ENCODE measurements at regions not wholly inside any gene's neighbourhood (a gene's known extent, or its start where the extent isn't known, plus 50 kb on each side); places are given as distances from the start of the nearest gene placed in this dataset.

DNA sequence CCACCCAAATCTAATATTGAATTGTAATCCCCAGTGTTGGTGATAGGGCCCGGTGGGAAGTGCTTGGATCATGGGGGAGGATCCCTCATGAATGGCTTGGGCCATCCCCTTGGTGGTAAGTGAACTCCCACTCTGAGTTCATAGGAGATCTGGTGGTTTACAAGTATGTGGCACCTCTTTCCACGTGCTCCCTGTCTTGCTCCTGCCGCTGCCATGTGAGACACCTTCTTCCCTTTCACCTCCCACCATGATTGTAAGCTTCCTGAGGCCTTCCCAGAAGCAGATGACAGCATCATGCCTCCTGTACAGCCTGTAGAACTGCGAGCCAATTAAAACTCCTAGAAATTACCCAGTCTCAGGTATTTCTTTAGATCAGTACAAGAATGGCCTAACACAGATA lies 150.8 kb downstream of the SH3BGRL2 start:
- Mint-ChIP-seq H3K27me3 (ENCODE audit: low read depth in 3 of 3) (peaks cover 2 to 4% (median 4%) of the 10 kb centered on the region in 3 donors), H3K36me3 (no peaks in the 10 kb centered on the region), H3K27ac (no peak overlapping the region), H3K4me3 (no peak overlapping the region), H3K4me1 (peaks cover 13% of the 10 kb centered on the region), H3K9me3 (peaks cover 0 to 2% (median 0%) of the 10 kb centered on the region in 7 donors)
- Histone ChIP-seq H3K36me3 (replicated peaks in 1 of 2; ENCODE audit: control insufficient read depth in 1 of 2, insufficient read depth in 2 of 2, low read length in 2 of 2) (no peaks in the 10 kb centered on the region), H2AFZ (ENCODE audit: insufficient read depth, low read depth, low read length, poor library complexity, severe bottlenecking) (no peak overlapping the region), H3K27me3 (ENCODE audit: control insufficient read depth in 2 of 2, insufficient read depth in 2 of 2, low read length in 2 of 2) (no peaks in the 10 kb centered on the region), H3K79me2 (ENCODE audit: insufficient read depth, low read length) (no peaks in the 10 kb centered on the region), H3K4me1 (ENCODE audit: control insufficient read depth in 1 of 2, insufficient read depth in 2 of 2, low read length in 2 of 2) (peaks cover 13% of the 10 kb centered on the region in 2 donors), H4K20me1 (ENCODE audit: insufficient read depth, low read length) (no peaks in the 10 kb centered on the region), H3K4me2 (replicated peaks; ENCODE audit: extremely low read depth, low read length, poor library complexity, severe bottlenecking) (no peak overlapping the region), H3K9ac (ENCODE audit: insufficient read depth, low read length, poor library complexity, severe bottlenecking) (no peak overlapping the region), H3K4me3 (replicated peaks in 1 of 3; ENCODE audit: low read depth in 2 of 3, low read length in 3 of 3) (no peak overlapping the region), H3K27ac (ENCODE audit: low read depth in 1 of 2, low read length in 2 of 2) (no peak overlapping the region), H3K9me3 (replicated peaks in 1 of 2; ENCODE audit: control insufficient read depth in 1 of 2, insufficient read depth in 1 of 2, low read length in 2 of 2) (no peaks in the 10 kb centered on the region)
- no peak for DNase-seq
- 100% methylated on average over 2 of the region's 4 CpGs for WGBS (ENCODE audit: insufficient coverage)
- TF ChIP-seq, protein P1, sequence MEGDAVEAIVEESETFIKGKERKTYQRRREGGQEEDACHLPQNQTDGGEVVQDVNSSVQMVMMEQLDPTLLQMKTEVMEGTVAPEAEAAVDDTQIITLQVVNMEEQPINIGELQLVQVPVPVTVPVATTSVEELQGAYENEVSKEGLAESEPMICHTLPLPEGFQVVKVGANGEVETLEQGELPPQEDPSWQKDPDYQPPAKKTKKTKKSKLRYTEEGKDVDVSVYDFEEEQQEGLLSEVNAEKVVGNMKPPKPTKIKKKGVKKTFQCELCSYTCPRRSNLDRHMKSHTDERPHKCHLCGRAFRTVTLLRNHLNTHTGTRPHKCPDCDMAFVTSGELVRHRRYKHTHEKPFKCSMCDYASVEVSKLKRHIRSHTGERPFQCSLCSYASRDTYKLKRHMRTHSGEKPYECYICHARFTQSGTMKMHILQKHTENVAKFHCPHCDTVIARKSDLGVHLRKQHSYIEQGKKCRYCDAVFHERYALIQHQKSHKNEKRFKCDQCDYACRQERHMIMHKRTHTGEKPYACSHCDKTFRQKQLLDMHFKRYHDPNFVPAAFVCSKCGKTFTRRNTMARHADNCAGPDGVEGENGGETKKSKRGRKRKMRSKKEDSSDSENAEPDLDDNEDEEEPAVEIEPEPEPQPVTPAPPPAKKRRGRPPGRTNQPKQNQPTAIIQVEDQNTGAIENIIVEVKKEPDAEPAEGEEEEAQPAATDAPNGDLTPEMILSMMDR (IDR thresholded peaks at IDR 0.05), result no peak
- intact Hi-C loops (cut with micrococcal nuclease), result no loop called here

DNA sequence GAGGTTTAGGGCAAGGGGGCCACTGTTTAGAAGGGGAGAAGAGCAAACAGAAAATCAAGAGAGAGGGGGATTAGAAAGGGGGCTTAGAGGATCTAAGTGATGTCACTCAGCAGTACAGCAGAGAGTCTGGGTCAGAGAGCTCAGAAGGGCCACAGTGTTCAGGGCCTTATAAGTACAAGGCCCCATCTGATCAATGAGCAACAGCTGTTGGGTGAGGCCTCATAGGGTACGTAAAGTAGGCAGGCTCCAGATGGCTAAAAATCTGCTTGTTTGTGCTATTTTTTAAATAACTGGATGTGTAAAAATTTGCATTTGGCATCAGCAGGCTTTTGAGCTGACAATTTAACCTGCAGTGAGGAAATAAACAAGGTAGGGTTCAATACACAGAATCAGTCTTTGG lies 149.8 kb downstream of the SH3BGRL2 start:
- Histone ChIP-seq H3K36me3 (replicated peaks in 1 of 2; ENCODE audit: control insufficient read depth in 1 of 2, insufficient read depth in 2 of 2, low read length in 2 of 2) (no peaks in the 10 kb centered on the region), H4K20me1 (ENCODE audit: insufficient read depth, low read length) (no peaks in the 10 kb centered on the region), H3K4me3 (replicated peaks in 1 of 3; ENCODE audit: low read depth in 2 of 3, low read length in 3 of 3) (no peak overlapping the region), H3K79me2 (ENCODE audit: insufficient read depth, low read length) (no peaks in the 10 kb centered on the region), H3K4me1 (ENCODE audit: control insufficient read depth in 1 of 2, insufficient read depth in 2 of 2, low read length in 2 of 2) (peaks cover 13% of the 10 kb centered on the region in 2 donors), H2AFZ (ENCODE audit: insufficient read depth, low read depth, low read length, poor library complexity, severe bottlenecking) (no peak overlapping the region), H3K27ac (ENCODE audit: low read depth in 1 of 2, low read length in 2 of 2) (no peak overlapping the region), H3K4me2 (replicated peaks; ENCODE audit: extremely low read depth, low read length, poor library complexity, severe bottlenecking) (no peak overlapping the region), H3K27me3 (ENCODE audit: control insufficient read depth in 2 of 2, insufficient read depth in 2 of 2, low read length in 2 of 2) (no peaks in the 10 kb centered on the region), H3K9ac (ENCODE audit: insufficient read depth, low read length, poor library complexity, severe bottlenecking) (no peak overlapping the region), H3K9me3 (replicated peaks in 1 of 2; ENCODE audit: control insufficient read depth in 1 of 2, insufficient read depth in 1 of 2, low read length in 2 of 2) (no peaks in the 10 kb centered on the region)
- Mint-ChIP-seq H3K4me1 (peaks cover 13% of the 10 kb centered on the region), H3K27ac (no peak overlapping the region), H3K9me3 (peaks cover 0 to 2% (median 0%) of the 10 kb centered on the region in 7 donors), H3K4me3 (no peak overlapping the region), H3K27me3 (ENCODE audit: low read depth in 3 of 3) (peaks cover 2 to 7% (median 5%) of the 10 kb centered on the region in 3 donors), H3K36me3 (no peaks in the 10 kb centered on the region)
- 100% methylated on average over 1 of the region's 1 CpG for WGBS (ENCODE audit: insufficient coverage)
- TF ChIP-seq, protein P1 (IDR thresholded peaks at IDR 0.05), result no peak
- no peak for DNase-seq
- intact Hi-C loops (cut with micrococcal nuclease), result no loop called here

All from CD14-positive monocyte (primary cell).